ENCODE measurements at regions not wholly inside any gene's neighbourhood (a gene's known extent, or its start where the extent isn't known, plus 50 kb on each side); places are given as distances from the start of the nearest gene placed in this dataset.

- TF ChIP-seq CTCF (conservative IDR thresholded peaks at IDR 0.05; ENCODE audit: low read length) (no peak), EZH2phosphoT487 (IDR thresholded peaks at IDR 0.05; ENCODE audit: borderline replicate concordance) (no peak)
- Histone ChIP-seq H3F3A (ENCODE audit: low read depth) (no peaks in the 10 kb centered on the region), H3K36me3 (ENCODE audit: insufficient read depth, low read length) (no peaks in the 10 kb centered on the region), H3K4me3 (ENCODE audit: low read length, poor library complexity, severe bottlenecking) (no peak overlapping the region), H3K9ac (ENCODE audit: low read depth, low read length, poor library complexity, severe bottlenecking) (no peak overlapping the region), H3K4me1 (ENCODE audit: insufficient read depth, low read length, poor library complexity, severe bottlenecking) (no peaks in the 10 kb centered on the region), H3K79me2 (ENCODE audit: insufficient read depth, low read length) (no peaks in the 10 kb centered on the region), H3K27me3 (ENCODE audit: insufficient read depth, low read length, poor library complexity, severe bottlenecking) (no peaks in the 10 kb centered on the region), H4K20me1 (ENCODE audit: insufficient read depth, low read length, poor library complexity, severe bottlenecking) (no peaks in the 10 kb centered on the region), H3K4me2 (ENCODE audit: low read depth, low read length, poor library complexity, severe bottlenecking) (no peak overlapping the region), H2AFZ (ENCODE audit: low read length) (no peak overlapping the region), H3K9me3 (ENCODE audit: insufficient read depth, low read depth, low read length) (no peaks in the 10 kb centered on the region), H3K9me2 (replicated peaks; ENCODE audit: low read depth, low read length) (no peaks in the 10 kb centered on the region)
Measured at GRCh38 chr2:220619525-220620220, 952.4 kb downstream of the EPHA4 start.

GRCh38 chr2:220626603-220627002 lies 945.5 kb downstream of the EPHA4 start:
- no peak for TF ChIP-seq CTCF (conservative IDR thresholded peaks at IDR 0.05; ENCODE audit: low read length)
- no peak for TF ChIP-seq EZH2phosphoT487 (IDR thresholded peaks at IDR 0.05; ENCODE audit: borderline replicate concordance)
- Histone ChIP-seq H3K4me2 (ENCODE audit: low read depth, low read length, poor library complexity, severe bottlenecking) (no peak overlapping the region), H3K4me1 (ENCODE audit: insufficient read depth, low read length, poor library complexity, severe bottlenecking) (no peaks in the 10 kb centered on the region), H3K9ac (ENCODE audit: low read depth, low read length, poor library complexity, severe bottlenecking) (no peak overlapping the region), H3K9me3 (ENCODE audit: insufficient read depth, low read depth, low read length) (no peaks in the 10 kb centered on the region), H3K4me3 (ENCODE audit: low read length, poor library complexity, severe bottlenecking) (no peak overlapping the region), H3F3A (ENCODE audit: low read depth) (no peaks in the 10 kb centered on the region), H2AFZ (ENCODE audit: low read length) (no peak overlapping the region), H4K20me1 (ENCODE audit: insufficient read depth, low read length, poor library complexity, severe bottlenecking) (no peaks in the 10 kb centered on the region), H3K79me2 (ENCODE audit: insufficient read depth, low read length) (no peaks in the 10 kb centered on the region), H3K9me2 (replicated peaks; ENCODE audit: low read depth, low read length) (no peaks in the 10 kb centered on the region), H3K36me3 (ENCODE audit: insufficient read depth, low read length) (no peaks in the 10 kb centered on the region), H3K27me3 (ENCODE audit: insufficient read depth, low read length, poor library complexity, severe bottlenecking) (no peaks in the 10 kb centered on the region)

GRCh38 chr2:220628252-220628651 lies 943.9 kb downstream of the EPHA4 start:
- no peaks in the 10 kb centered on the region for H3F3A ChIP-seq (ENCODE audit: low read depth)
- H3K9ac ChIP-seq (ENCODE audit: low read depth, low read length, poor library complexity, severe bottlenecking), result no peak overlapping the region
- H3K4me3 ChIP-seq (ENCODE audit: low read length, poor library complexity, severe bottlenecking), result no peak overlapping the region
- no peaks in the 10 kb centered on the region for H3K36me3 ChIP-seq (ENCODE audit: insufficient read depth, low read length)
- no peak overlapping the region for H3K4me2 ChIP-seq (ENCODE audit: low read depth, low read length, poor library complexity, severe bottlenecking)
- no peaks in the 10 kb centered on the region for H3K9me3 ChIP-seq (ENCODE audit: insufficient read depth, low read depth, low read length)
- no peaks in the 10 kb centered on the region for H3K4me1 ChIP-seq (ENCODE audit: insufficient read depth, low read length, poor library complexity, severe bottlenecking)
- no peaks in the 10 kb centered on the region for H3K9me2 ChIP-seq (replicated peaks; ENCODE audit: low read depth, low read length)
- no peaks in the 10 kb centered on the region for H4K20me1 ChIP-seq (ENCODE audit: insufficient read depth, low read length, poor library complexity, severe bottlenecking)
- H3K27me3 ChIP-seq (ENCODE audit: insufficient read depth, low read length, poor library complexity, severe bottlenecking), result no peaks in the 10 kb centered on the region
- no peak for TF ChIP-seq EZH2phosphoT487 (IDR thresholded peaks at IDR 0.05; ENCODE audit: borderline replicate concordance)
- no peak for TF ChIP-seq CTCF (conservative IDR thresholded peaks at IDR 0.05; ENCODE audit: low read length)
- no peak overlapping the region for H2AFZ ChIP-seq (ENCODE audit: low read length)
- H3K79me2 ChIP-seq (ENCODE audit: insufficient read depth, low read length), result no peaks in the 10 kb centered on the region

All from Loucy (cell line).